ENCODE measurements at regions not wholly inside any gene's neighbourhood (a gene's known extent, or its start where the extent isn't known, plus 50 kb on each side); places are given as distances from the start of the nearest gene placed in this dataset.

DNA sequence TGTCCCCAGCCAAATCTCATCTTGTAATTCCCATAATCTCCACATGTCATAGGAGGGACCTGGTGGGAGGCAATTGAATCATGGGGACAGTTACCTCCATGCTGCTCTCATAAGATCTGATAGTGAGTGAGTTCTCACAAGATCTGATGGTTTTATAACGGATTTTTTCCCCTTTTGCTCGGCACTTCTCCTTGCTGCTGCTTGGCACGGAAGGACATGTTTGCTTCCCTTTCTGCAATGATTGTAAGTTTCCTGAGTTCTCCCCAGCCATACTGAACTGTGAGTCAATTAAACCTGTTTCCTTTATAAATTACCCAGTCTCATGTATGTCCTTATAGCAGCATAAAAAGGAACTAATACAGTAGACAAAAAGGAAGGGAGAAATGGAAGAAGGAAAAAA is 76.7 kb upstream of the CCNG1 start:
- TF ChIP-seq, protein P1, sequence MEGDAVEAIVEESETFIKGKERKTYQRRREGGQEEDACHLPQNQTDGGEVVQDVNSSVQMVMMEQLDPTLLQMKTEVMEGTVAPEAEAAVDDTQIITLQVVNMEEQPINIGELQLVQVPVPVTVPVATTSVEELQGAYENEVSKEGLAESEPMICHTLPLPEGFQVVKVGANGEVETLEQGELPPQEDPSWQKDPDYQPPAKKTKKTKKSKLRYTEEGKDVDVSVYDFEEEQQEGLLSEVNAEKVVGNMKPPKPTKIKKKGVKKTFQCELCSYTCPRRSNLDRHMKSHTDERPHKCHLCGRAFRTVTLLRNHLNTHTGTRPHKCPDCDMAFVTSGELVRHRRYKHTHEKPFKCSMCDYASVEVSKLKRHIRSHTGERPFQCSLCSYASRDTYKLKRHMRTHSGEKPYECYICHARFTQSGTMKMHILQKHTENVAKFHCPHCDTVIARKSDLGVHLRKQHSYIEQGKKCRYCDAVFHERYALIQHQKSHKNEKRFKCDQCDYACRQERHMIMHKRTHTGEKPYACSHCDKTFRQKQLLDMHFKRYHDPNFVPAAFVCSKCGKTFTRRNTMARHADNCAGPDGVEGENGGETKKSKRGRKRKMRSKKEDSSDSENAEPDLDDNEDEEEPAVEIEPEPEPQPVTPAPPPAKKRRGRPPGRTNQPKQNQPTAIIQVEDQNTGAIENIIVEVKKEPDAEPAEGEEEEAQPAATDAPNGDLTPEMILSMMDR (IDR thresholded peaks at IDR 0.05; ENCODE audit: borderline replicate concordance): no peak
- no peaks in the 10 kb centered on the region for H3K36me3 ChIP-seq
- no peak overlapping the region for H3K27ac ChIP-seq (replicated peaks)
- DNase-seq: no peak
- H3K9me3 ChIP-seq (replicated peaks): peaks cover 10% of the 10 kb centered on the region
- intact Hi-C loops (cut with micrococcal nuclease): no loop called here
- no peaks in the 10 kb centered on the region for H3K4me1 ChIP-seq
- no peak overlapping the region for H3K4me3 ChIP-seq
- no peaks in the 10 kb centered on the region for H3K27me3 ChIP-seq (ENCODE audit: low read depth)

DNA sequence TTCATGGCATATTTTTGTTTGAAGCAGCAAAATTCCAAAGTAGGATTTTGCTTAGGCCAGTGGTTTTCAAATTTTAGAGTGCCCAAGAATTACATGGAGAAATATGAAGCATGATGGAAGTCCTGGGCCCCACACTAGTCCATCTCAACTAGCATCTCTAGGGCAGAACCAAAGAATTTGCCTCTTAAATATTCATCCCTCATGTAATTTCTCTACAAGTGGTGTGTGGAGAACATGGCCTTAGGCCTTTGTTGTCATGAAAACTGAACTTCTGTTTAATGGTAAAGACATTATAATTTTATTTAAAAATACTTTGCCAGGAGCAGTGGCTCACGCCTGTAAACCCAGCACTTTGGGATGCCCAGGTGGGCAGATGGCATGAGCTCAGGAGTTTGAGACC is 75.9 kb upstream of the CCNG1 start:
- no peaks in the 10 kb centered on the region for H3K4me1 ChIP-seq
- no peak for DNase-seq
- H3K4me3 ChIP-seq: no peak overlapping the region
- intact Hi-C loops (cut with micrococcal nuclease): no loop called here
- H3K27me3 ChIP-seq (ENCODE audit: low read depth): no peaks in the 10 kb centered on the region
- TF ChIP-seq, protein P1 (IDR thresholded peaks at IDR 0.05; ENCODE audit: borderline replicate concordance): no peak
- H3K36me3 ChIP-seq: no peaks in the 10 kb centered on the region
- no peak overlapping the region for H3K27ac ChIP-seq (replicated peaks)
- H3K9me3 ChIP-seq (replicated peaks): peaks cover 10% of the 10 kb centered on the region

DNA sequence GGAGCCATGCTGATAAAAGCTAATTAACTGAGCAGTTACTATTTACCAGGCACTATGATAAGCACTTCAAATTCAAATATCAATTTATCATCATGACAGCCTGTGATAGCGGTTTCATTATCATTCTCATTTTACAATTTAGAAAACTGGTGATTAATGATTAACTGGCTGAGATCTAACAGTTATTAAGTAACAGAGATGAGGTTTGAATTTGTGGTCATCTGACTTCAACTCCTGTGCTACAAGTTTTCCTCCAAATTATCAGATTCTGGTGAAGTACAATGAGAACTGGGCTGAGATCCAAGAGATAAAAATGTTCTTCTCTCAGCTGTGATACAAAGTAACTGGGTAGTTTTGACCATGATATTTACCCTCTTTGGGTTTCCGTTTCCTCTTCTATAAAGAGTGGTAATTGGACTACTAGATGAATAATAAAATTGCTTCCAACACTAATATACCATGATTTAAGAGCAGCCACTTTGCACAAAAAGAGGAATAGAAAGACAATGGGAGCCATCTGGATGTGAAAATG is 74.5 kb upstream of the CCNG1 start:
- intact Hi-C loops (cut with micrococcal nuclease): no loop called here
- peaks cover 10% of the 10 kb centered on the region for H3K9me3 ChIP-seq (replicated peaks)
- no peaks in the 10 kb centered on the region for H3K4me1 ChIP-seq
- no peak overlapping the region for H3K4me3 ChIP-seq
- TF ChIP-seq, protein P1 (IDR thresholded peaks at IDR 0.05; ENCODE audit: borderline replicate concordance): no peak
- H3K27me3 ChIP-seq (ENCODE audit: low read depth): no peaks in the 10 kb centered on the region
- no peak overlapping the region for H3K27ac ChIP-seq (replicated peaks)
- DNase-seq: no peak
- H3K36me3 ChIP-seq: no peaks in the 10 kb centered on the region

DNA sequence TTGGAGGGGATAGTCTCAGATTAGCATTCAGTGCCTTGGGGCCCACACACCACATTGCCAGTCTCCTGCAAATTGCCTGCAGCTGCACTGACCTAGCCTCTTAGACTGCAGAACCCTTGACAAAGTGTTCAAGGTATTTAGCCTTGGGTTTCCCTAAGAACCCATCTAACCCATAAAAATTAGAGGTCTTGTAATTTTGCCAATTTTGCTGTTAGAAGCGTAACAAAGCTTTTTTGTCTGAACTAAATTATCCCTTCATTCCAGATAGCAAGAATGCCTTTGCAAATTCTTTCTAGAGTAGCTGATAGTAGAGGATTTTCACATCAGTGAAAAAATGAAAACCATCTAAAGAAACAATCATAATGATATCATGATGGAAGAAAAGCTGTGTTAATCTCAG is 74.0 kb upstream of the CCNG1 start:
- Histone ChIP-seq H3K4me1 (no peaks in the 10 kb centered on the region), H3K27me3 (ENCODE audit: low read depth) (no peaks in the 10 kb centered on the region), H3K27ac (replicated peaks) (no peak overlapping the region), H3K4me3 (no peak overlapping the region), H3K36me3 (no peaks in the 10 kb centered on the region), H3K9me3 (replicated peaks) (peaks cover 10% of the 10 kb centered on the region)
- TF ChIP-seq, protein P1 (IDR thresholded peaks at IDR 0.05; ENCODE audit: borderline replicate concordance): no peak
- DNase-seq: no peak
- intact Hi-C loops (cut with micrococcal nuclease): no loop called here

DNA sequence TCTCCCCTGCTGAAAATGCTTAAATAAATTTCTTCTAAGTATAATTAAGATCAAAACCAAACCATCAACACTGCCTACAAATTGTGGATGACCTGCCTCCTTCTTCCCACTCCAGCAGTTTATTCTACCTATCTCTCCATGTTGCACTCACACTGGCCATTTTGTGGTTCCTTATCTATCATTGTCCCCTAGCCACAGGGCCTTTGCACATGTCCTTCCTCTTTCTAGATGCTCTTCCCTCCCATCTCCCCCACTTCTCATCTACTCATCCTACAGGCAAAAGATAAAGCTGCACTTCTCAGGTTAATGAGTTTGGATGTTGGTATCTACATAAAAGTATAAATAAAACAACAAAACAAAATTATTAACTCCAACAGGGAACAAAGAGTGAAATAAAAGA is 70.6 kb upstream of the CCNG1 start:
- intact Hi-C loops (cut with micrococcal nuclease): no loop called here
- H3K27ac ChIP-seq (replicated peaks): no peak overlapping the region
- no peak overlapping the region for H3K4me3 ChIP-seq
- H3K4me1 ChIP-seq: no peaks in the 10 kb centered on the region
- no peaks in the 10 kb centered on the region for H3K36me3 ChIP-seq
- TF ChIP-seq, protein P1 (IDR thresholded peaks at IDR 0.05; ENCODE audit: borderline replicate concordance): no peak
- peaks cover 21% of the 10 kb centered on the region for H3K9me3 ChIP-seq (replicated peaks)
- H3K27me3 ChIP-seq (ENCODE audit: low read depth): no peaks in the 10 kb centered on the region
- DNase-seq: no peak
